HG02885 (cell line): ENCODE measurements at regions not wholly inside any gene's neighbourhood (a gene's known extent, or its start where the extent isn't known, plus 50 kb on each side); places are given as distances from the start of the nearest gene placed in this dataset.
"Not testable (repeated sequence)": the region's sequence is repeated elsewhere in the genome, so short reads cannot be mapped to it uniquely, and the experiment has no call there.

ENCODE experiments used
- ATAC-seq: cut with Tn5 transposase; IDR thresholded peaks from one replicate; pipeline ENCODE4 v1.9.1; 2021; ENCODE audit warnings: mild to moderate bottlenecking; ENCODE audit not compliant: unreplicated experiment, poor library complexity

- no peak for ATAC-seq
Measured at GRCh38 chr13:60811581-60811980, 414.6 kb downstream of the TDRD3 start.

GRCh38 chr13:60805640-60806039 is 408.6 kb downstream of the TDRD3 start:
- ATAC-seq = not testable (repeated sequence)

- no peak for ATAC-seq
Measured at GRCh38 chr13:60798503-60798902, 401.5 kb downstream of the TDRD3 start.

GRCh38 chr13:60797112-60797511 is 400.1 kb downstream of the TDRD3 start:
- ATAC-seq = no peak

- ATAC-seq = no peak
Measured at GRCh38 chr13:60794751-60795150, 397.7 kb downstream of the TDRD3 start.

- ATAC-seq = no peak
Measured at GRCh38 chr13:60790620-60791019, 393.6 kb downstream of the TDRD3 start.

- ATAC-seq = no peak
Measured at GRCh38 chr13:60788156-60788829, 391.3 kb downstream of the TDRD3 start.

- no peak for ATAC-seq
Measured at GRCh38 chr13:60787083-60787482, 390.1 kb downstream of the TDRD3 start.

- no peak for ATAC-seq
Measured at GRCh38 chr13:60772726-60773125, 375.7 kb downstream of the TDRD3 start.

- ATAC-seq = no peak
Measured at GRCh38 chr13:60765700-60766411, 368.8 kb downstream of the TDRD3 start.

GRCh38 chr13:60759499-60759898 is 362.5 kb downstream of the TDRD3 start:
- ATAC-seq = no peak

GRCh38 chr13:60758637-60759036 is 361.6 kb downstream of the TDRD3 start:
- ATAC-seq = no peak

- no peak for ATAC-seq
Measured at GRCh38 chr13:60757501-60758215, 360.6 kb downstream of the TDRD3 start.

- no peak for ATAC-seq
Measured at GRCh38 chr13:60756306-60756705, 359.3 kb downstream of the TDRD3 start.

GRCh38 chr13:60755380-60756163 is 358.6 kb downstream of the TDRD3 start:
- ATAC-seq = no peak

- ATAC-seq = no peak
Measured at GRCh38 chr13:60754211-60755090, 357.4 kb downstream of the TDRD3 start.

- no peak for ATAC-seq
Measured at GRCh38 chr13:60753641-60754040, 356.6 kb downstream of the TDRD3 start.

- ATAC-seq = no peak
Measured at GRCh38 chr13:60745343-60745742, 348.3 kb downstream of the TDRD3 start.

- no peak for ATAC-seq
Measured at GRCh38 chr13:60733933-60734332, 336.9 kb downstream of the TDRD3 start.

GRCh38 chr13:60727140-60727539 is 330.1 kb downstream of the TDRD3 start:
- ATAC-seq = no peak
